GM10266 (cell line): ENCODE measurements at regions not wholly inside any gene's neighbourhood (a gene's known extent, or its start where the extent isn't known, plus 50 kb on each side); places are given as distances from the start of the nearest gene placed in this dataset.
"Not testable (repeated sequence)": the region's sequence is repeated elsewhere in the genome, so short reads cannot be mapped to it uniquely, and the experiment has no call there.

Experiments
- DNase-seq: peaks from one replicate; pipeline ENCODE4 v3.0.0; 2012; ENCODE audit errors: extremely low spot score
- TF ChIP-seq, protein P1 (sequence below): IDR thresholded peaks from 2 replicates; pipeline ENCODE4 v1.5.1; 2012; ENCODE audit warnings: mild to moderate bottlenecking, low read depth; ENCODE audit not compliant: control insufficient read depth, insufficient read depth; ENCODE audit errors: missing control alignments

DNA sequence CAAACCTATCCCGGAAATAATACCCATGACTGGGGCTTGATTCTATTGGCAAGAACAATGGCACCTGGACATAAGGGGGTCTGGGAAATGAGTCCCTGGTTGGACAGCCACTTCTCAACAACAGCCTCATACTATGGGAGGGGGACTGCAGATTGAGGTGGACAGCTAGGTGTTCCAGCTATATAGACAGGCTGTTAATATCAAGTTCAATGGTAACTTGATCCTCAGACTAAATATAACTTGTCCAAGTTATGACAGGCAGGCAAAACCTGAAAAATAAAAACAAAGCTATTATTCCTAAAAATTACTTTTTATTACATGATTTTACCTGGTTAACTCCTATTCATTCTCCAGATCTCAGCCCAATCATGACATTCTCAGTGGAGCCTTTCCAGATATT is 267.3 kb downstream of the TTC8 start:
- TF ChIP-seq, protein P1, sequence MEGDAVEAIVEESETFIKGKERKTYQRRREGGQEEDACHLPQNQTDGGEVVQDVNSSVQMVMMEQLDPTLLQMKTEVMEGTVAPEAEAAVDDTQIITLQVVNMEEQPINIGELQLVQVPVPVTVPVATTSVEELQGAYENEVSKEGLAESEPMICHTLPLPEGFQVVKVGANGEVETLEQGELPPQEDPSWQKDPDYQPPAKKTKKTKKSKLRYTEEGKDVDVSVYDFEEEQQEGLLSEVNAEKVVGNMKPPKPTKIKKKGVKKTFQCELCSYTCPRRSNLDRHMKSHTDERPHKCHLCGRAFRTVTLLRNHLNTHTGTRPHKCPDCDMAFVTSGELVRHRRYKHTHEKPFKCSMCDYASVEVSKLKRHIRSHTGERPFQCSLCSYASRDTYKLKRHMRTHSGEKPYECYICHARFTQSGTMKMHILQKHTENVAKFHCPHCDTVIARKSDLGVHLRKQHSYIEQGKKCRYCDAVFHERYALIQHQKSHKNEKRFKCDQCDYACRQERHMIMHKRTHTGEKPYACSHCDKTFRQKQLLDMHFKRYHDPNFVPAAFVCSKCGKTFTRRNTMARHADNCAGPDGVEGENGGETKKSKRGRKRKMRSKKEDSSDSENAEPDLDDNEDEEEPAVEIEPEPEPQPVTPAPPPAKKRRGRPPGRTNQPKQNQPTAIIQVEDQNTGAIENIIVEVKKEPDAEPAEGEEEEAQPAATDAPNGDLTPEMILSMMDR, result no peak
- no peak for DNase-seq

DNA sequence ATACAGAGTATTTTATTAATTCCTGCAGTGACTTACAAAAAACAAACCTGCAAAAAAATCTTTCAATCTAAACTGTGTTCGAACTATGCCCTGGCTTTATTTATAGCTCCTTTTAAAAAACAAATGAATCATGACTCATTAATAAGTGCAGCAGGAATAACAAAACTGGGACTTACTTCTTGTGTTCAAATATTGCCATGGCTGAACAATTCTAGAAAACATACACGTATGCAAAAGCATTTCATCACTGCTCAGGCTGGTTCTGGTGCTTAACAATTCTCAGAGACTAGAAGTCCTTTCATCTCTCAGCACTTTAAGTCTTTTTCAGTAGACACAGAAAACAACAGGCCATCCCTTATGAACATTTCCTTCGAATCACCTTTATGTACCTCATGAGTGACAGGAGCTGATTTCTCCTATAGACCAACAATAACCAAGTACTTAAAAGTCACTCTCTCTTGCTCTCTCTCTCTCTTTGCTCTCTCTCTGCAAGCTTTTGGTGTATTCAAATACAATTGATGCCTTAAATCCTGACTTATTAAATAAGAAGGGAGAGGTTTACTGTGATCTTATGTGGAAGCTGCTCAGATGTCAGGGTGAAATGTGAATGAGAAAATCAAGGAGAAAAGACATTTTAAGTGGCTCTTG is 268.8 kb downstream of the TTC8 start:
- TF ChIP-seq, protein P1, result no peak
- DNase-seq, result no peak

DNA sequence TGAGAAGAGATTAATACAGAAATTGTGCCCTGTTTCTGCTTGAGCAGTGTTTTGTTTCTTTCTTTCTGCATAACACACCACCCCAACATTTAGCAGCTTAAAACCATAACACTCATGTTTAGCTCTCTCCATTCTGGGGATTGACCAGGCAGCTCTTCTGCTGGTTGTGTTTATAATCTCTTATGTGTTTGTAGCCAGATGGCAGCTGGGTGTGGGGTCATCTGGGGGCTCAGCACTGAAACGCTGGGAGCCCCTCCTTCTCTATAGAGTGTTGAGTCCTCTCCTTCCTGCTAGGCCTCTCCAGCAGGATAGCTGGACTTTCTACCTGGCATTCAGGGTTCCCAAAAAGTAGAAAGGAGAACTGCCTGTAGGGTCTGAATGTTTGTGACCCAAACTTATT is 270.6 kb downstream of the TTC8 start:
- DNase-seq, result no peak
- TF ChIP-seq, protein P1, result no peak

DNA sequence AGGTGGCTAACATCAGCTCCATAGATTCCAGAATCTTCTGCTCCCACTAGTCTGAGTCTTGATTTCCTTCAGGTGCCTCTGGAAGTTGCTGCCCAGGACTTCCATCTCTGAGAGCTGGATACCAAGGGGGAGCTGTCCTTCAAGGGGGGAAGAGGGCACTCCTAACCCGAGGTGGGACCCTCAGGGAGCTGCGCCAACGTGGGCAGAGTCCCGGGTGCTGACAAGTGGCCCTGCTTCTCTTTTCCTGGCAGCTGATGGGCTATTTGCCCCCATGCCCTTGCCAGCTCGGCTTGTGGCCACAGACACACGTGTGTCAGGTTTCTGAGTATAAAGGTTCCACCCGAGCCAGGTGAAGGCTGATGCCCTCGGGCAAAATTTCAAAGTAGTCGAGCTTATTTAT is 272.5 kb downstream of the TTC8 start:
- TF ChIP-seq, protein P1, result no peak
- DNase-seq, result no peak

DNA sequence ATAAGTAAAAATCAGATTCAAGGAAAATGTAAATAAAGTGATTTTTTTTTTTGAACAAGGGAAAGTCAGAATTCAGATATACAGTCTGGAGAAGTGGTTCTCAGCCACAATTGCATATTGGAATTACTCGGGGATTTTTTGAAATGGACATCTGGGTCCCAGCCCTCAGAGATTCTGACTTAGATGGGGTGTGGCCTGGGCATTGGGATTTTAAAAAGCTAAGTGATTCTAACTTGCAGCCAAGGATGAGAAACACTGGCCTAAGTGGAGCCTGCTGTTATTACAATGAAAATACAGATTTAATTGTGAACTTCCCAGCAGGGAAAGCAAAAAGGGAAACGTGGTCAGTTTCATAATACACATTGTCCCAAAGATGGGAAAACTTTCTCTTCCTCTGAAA is 273.8 kb downstream of the TTC8 start:
- no peak for DNase-seq
- TF ChIP-seq, protein P1, result no peak

DNA sequence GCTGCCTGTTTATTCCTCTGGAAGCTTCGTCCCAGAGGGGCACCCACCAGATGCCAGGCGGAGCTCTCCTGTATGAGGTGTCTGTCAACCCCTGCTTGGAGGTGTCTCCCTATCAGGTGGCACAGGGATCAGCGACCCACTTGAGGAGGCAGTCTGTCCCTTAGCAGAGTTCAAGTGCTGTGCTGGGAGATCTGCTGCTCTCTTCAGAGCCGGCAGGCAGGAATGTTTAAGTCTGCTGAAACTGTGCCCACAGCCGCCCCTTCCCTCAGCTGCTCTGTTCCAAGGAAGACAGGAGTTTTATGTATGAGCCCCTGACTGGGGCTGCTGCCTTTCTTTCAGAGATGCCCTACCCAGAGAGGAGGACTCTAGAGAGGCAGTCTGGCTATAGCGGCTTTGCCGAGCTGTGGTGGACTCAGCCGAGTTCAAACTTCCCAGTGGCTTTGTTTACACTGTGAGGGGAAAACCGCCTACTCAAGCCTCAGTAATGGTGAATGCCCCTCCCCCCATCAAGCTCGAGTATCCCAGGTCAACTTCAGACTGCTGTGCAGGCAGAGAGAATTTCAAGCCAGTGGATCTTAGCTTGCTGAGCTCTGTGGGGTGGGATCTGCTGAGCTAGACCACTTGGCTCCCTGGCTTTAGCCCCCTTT is 279.8 kb downstream of the TTC8 start:
- DNase-seq, result not testable (repeated sequence)

DNA sequence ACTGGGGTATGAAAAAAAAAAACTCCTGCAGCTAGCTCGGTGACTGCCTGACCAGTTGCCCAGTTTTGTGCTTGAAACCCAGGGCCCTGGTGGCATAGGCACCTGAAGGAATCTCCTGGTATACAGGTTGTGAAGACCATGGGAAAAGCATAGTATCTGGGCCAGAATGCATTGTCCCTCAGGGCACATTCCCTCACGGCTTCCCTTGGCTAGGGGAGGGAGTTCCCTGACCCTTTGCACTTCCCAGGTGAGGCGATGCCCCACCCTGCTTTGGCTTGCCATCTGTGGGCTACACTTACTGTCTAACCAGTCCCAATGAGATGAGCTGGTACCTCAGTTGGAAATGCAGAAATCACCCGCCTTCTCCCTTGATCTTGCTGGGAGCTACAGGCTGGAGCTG is 280.4 kb downstream of the TTC8 start:
- not testable (repeated sequence) for DNase-seq
